ENCODE measurements at regions not wholly inside any gene's neighbourhood (a gene's known extent, or its start where the extent isn't known, plus 50 kb on each side); places are given as distances from the start of the nearest gene placed in this dataset.

DNA sequence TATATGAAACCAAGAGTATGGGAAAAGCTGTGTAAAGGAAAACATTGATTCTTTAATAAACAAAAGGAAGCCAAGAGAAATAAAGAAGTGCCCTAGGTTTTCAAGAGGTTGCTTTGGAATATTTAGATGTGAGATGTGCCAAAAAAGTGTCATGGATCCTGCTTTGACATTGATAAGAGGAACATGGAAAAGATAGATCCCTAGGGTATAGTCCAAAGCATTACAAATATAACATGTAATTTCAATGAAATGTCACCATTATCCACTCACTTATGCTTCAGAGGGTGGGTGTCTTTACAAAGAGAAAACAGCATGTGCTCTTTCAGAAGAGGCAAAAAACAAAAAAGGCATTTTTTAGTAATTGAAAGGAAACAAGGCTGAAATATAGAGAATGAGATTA, 1196.7 kb downstream of the EFNA5 start:
- Mint-ChIP-seq H3K4me3 (no peak overlapping the region), H3K27ac (no peak overlapping the region), H3K9me3 (ENCODE audit: insufficient read depth) (peaks cover 2% of the 10 kb centered on the region), H3K27me3 (no peaks in the 10 kb centered on the region), H3K4me1 (no peaks in the 10 kb centered on the region)
- no peaks in the 10 kb centered on the region for H4K20me1 ChIP-seq (ENCODE audit: control insufficient read depth, insufficient read depth, low read length, poor library complexity, severe bottlenecking)
- H2AFZ ChIP-seq (ENCODE audit: insufficient read depth, low read depth, low read length, poor library complexity, severe bottlenecking) = no peak overlapping the region
- H3K4me1 ChIP-seq (ENCODE audit: control insufficient read depth in 2 of 2, insufficient read depth in 2 of 2, low read length in 2 of 2) = no peaks in the 10 kb centered on the region
- CTCF ChIA-PET = no interaction called here
- intact Hi-C loops (cut with micrococcal nuclease) = no loop called here
- TF ChIP-seq, protein P1, sequence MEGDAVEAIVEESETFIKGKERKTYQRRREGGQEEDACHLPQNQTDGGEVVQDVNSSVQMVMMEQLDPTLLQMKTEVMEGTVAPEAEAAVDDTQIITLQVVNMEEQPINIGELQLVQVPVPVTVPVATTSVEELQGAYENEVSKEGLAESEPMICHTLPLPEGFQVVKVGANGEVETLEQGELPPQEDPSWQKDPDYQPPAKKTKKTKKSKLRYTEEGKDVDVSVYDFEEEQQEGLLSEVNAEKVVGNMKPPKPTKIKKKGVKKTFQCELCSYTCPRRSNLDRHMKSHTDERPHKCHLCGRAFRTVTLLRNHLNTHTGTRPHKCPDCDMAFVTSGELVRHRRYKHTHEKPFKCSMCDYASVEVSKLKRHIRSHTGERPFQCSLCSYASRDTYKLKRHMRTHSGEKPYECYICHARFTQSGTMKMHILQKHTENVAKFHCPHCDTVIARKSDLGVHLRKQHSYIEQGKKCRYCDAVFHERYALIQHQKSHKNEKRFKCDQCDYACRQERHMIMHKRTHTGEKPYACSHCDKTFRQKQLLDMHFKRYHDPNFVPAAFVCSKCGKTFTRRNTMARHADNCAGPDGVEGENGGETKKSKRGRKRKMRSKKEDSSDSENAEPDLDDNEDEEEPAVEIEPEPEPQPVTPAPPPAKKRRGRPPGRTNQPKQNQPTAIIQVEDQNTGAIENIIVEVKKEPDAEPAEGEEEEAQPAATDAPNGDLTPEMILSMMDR (IDR thresholded peaks at IDR 0.05) = no peak
- TF ChIP-seq EZH2 (IDR thresholded peaks at IDR 0.05; ENCODE audit: borderline replicate concordance, insufficient read depth, low read depth, low read length, poor library complexity, severe bottlenecking) = no peak
- H3K9me3 ChIP-seq (ENCODE audit: control extremely low read depth in 1 of 3, control insufficient read depth in 2 of 3, insufficient read depth in 1 of 3, low read length in 2 of 3) = peaks cover 0 to 4% (median 1%) of the 10 kb centered on the region in 3 donors
- no peaks in the 10 kb centered on the region for H3K36me3 ChIP-seq (replicated peaks in 1 of 2; ENCODE audit: control extremely low read depth in 1 of 2, control insufficient read depth in 1 of 2, extremely low read depth in 1 of 2, insufficient read depth in 2 of 2, low read length in 1 of 2)
- H3K27me3 ChIP-seq (replicated peaks in 1 of 4; ENCODE audit: control extremely low read depth in 1 of 4, control insufficient read depth in 3 of 4, insufficient read depth in 4 of 4, low read length in 3 of 4) = no peaks in the 10 kb centered on the region
- DNase-seq (no peak), ATAC-seq (ENCODE audit: low read depth) (no peak)
- no peak overlapping the region for H3K9ac ChIP-seq (ENCODE audit: low read length)
- H3K4me3 ChIP-seq (ENCODE audit: control extremely low read depth in 1 of 5, extremely low read depth in 1 of 5, insufficient read depth in 1 of 5, low read depth in 2 of 5, low read length in 4 of 5) = no peak overlapping the region
- no peak overlapping the region for H3K27ac ChIP-seq (ENCODE audit: low read length in 2 of 2)
- no peak overlapping the region for H3K4me2 ChIP-seq (replicated peaks; ENCODE audit: low read depth, low read length, poor library complexity, severe bottlenecking)
- POLR2A ChIA-PET = no interaction called here
- H3K79me2 ChIP-seq (ENCODE audit: control insufficient read depth, insufficient read depth, low read length) = no peaks in the 10 kb centered on the region

DNA sequence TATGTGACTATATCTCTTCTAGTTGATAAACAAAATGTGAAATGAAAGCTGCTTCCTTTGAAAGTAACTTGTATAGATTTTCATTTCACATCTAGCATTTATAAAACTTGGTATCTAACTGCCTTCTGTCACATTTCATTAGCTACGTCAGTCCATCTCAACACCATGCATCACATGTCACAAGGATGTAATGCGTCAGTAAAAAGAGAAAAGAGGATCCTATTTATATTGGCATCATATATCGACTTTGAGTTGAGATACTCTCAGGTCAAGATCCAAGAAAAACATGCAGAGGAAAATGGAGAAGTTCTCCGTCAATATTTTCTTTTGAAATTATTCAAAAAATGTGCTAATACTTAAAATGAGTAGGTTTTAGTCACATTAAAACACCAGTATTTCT, 1211.2 kb downstream of the EFNA5 start:
- H3K4me1 Mint-ChIP-seq = no peaks in the 10 kb centered on the region
- no CpG with 5 or more reads among the region's 4 CpGs for WGBS (ENCODE audit: insufficient coverage)

More for the DNA sequence above, 1211.2 kb downstream of the EFNA5 start:
- Mint-ChIP-seq H3K4me3 (no peak overlapping the region), H3K9me3 (ENCODE audit: insufficient read depth) (no peaks in the 10 kb centered on the region), H3K27me3 (no peaks in the 10 kb centered on the region), H3K27ac (no peak overlapping the region)
- H3K4me2 ChIP-seq (replicated peaks; ENCODE audit: low read depth, low read length, poor library complexity, severe bottlenecking) = no peak overlapping the region
- H3K36me3 ChIP-seq (replicated peaks in 1 of 2; ENCODE audit: control extremely low read depth in 1 of 2, control insufficient read depth in 1 of 2, extremely low read depth in 1 of 2, insufficient read depth in 2 of 2, low read length in 1 of 2) = no peaks in the 10 kb centered on the region
- H2AFZ ChIP-seq (ENCODE audit: insufficient read depth, low read depth, low read length, poor library complexity, severe bottlenecking) = no peak overlapping the region
- CTCF ChIA-PET = no interaction called here
- H3K4me3 ChIP-seq (ENCODE audit: control extremely low read depth in 1 of 5, extremely low read depth in 1 of 5, insufficient read depth in 1 of 5, low read depth in 2 of 5, low read length in 4 of 5) = no peak overlapping the region
- no peak for TF ChIP-seq EZH2 (IDR thresholded peaks at IDR 0.05; ENCODE audit: borderline replicate concordance, insufficient read depth, low read depth, low read length, poor library complexity, severe bottlenecking)
- POLR2A ChIA-PET = no interaction called here
- no peaks in the 10 kb centered on the region for H4K20me1 ChIP-seq (ENCODE audit: control insufficient read depth, insufficient read depth, low read length, poor library complexity, severe bottlenecking)
- H3K27ac ChIP-seq (ENCODE audit: low read length in 2 of 2) = no peak overlapping the region
- H3K27me3 ChIP-seq (replicated peaks in 1 of 4; ENCODE audit: control extremely low read depth in 1 of 4, control insufficient read depth in 3 of 4, insufficient read depth in 4 of 4, low read length in 3 of 4) = no peaks in the 10 kb centered on the region
- H3K4me1 ChIP-seq (ENCODE audit: control insufficient read depth in 2 of 2, insufficient read depth in 2 of 2, low read length in 2 of 2) = no peaks in the 10 kb centered on the region
- ATAC-seq (ENCODE audit: low read depth) (no peak), DNase-seq (no peak)
- no peaks in the 10 kb centered on the region for H3K9me3 ChIP-seq (ENCODE audit: control extremely low read depth in 1 of 3, control insufficient read depth in 2 of 3, insufficient read depth in 1 of 3, low read length in 2 of 3)
- intact Hi-C loops (cut with micrococcal nuclease) = no loop called here
- no peak overlapping the region for H3K9ac ChIP-seq (ENCODE audit: low read length)
- no peaks in the 10 kb centered on the region for H3K79me2 ChIP-seq (ENCODE audit: control insufficient read depth, insufficient read depth, low read length)
